ENCODE measurements at regions not wholly inside any gene's neighbourhood (a gene's known extent, or its start where the extent isn't known, plus 50 kb on each side); places are given as distances from the start of the nearest gene placed in this dataset.

DNA sequence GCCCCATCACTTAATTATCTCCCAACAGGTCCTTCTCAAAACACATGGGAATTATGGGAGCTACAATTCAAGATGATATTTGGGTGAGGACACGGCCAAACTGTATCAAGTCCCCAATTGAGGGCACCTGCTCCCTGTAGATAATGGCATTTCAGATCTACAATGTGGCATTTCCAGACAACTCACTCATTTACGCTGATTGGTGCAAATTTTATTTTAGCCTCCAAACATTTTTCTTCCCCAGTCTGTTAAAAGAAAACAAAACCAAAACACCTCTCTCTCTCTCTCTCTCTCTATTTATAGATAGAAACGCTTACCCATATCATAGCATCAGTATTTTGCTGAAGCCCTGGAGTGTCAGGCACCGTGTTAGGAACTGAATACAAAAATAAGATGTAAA is 148.7 kb upstream of the KLF6 start:
- TF ChIP-seq CTCF (IDR thresholded peaks at IDR 0.05) (no peak), POLR2AphosphoS5 (IDR thresholded peaks at IDR 0.05) (no peak)

All from sigmoid colon (tissue), 4 donors.